HepG2 (cell line): ENCODE measurements at regions not wholly inside any gene's neighbourhood (a gene's known extent, or its start where the extent isn't known, plus 50 kb on each side); places are given as distances from the start of the nearest gene placed in this dataset.

Experiments
- ARNT2 ChIP-seq: sonication (generic); formaldehyde crosslinking; IDR thresholded peaks from 2 replicates; pipeline ENCODE4 v1.8.0; 2022; ENCODE audit warnings: mild to moderate bottlenecking, low read depth, missing genetic modification reagents, moderate library complexity
- GABPB1 ChIP-seq: IDR thresholded peaks from 2 replicates; pipeline ENCODE4 v1.6.1; 2016; ENCODE audit warnings: mild to moderate bottlenecking, missing genetic modification reagents, moderate library complexity, missing compliant biosample characterization
- KAT8 ChIP-seq: IDR thresholded peaks from 2 replicates; pipeline ENCODE4 v1.6.1; 2016; ENCODE audit warnings: missing genetic modification reagents, missing compliant biosample characterization
- KDM2A ChIP-seq: sonication (generic); formaldehyde crosslinking; IDR thresholded peaks from 2 replicates; pipeline ENCODE4 v1.4.0; 2020; ENCODE audit warnings: low read depth, missing genetic modification reagents, borderline replicate concordance
- KDM5B ChIP-seq: sonication (generic); formaldehyde crosslinking; IDR thresholded peaks from 2 replicates; pipeline ENCODE4 v1.4.0; 2020; ENCODE audit warnings: missing genetic modification reagents, mild to moderate bottlenecking, borderline replicate concordance
- PHF21A ChIP-seq: sonication (generic); formaldehyde crosslinking; IDR thresholded peaks from 2 replicates; pipeline ENCODE4 v1.5.0; 2020; ENCODE audit warnings: mild to moderate bottlenecking, missing genetic modification reagents
- PHF8 ChIP-seq: sonication (generic); formaldehyde crosslinking; IDR thresholded peaks from 2 replicates; pipeline ENCODE4 v1.5.0; 2020; ENCODE audit warnings: missing genetic modification reagents
- RBM39 ChIP-seq: fragments of 200-400 bp; formaldehyde crosslinking; IDR thresholded peaks from one replicate; pipeline ENCODE4 v1.6.1; 2018; ENCODE audit warnings: antibody characterized with exemption, mild to moderate bottlenecking, low read depth, low read length; ENCODE audit not compliant: poor library complexity, severe bottlenecking
- REPIN1 ChIP-seq: sonication (generic); formaldehyde crosslinking; IDR thresholded peaks from 2 replicates; pipeline ENCODE4 v1.8.0; 2022; ENCODE audit warnings: missing genetic modification reagents, low read depth, mild to moderate bottlenecking, borderline replicate concordance
- SAP130 ChIP-seq: IDR thresholded peaks from 2 replicates; pipeline ENCODE4 v1.6.1; 2016; ENCODE audit warnings: low read depth
- ZNF501 ChIP-seq: sonication (generic); formaldehyde crosslinking; IDR thresholded peaks from 2 replicates; pipeline ENCODE4 v1.5.1; 2020; ENCODE audit warnings: mild to moderate bottlenecking, moderate library complexity, missing genetic modification reagents
- TF ChIP-seq, protein P1 (sequence below): sonication (generic); formaldehyde crosslinking; IDR thresholded peaks from 2 replicates; pipeline ENCODE4 v1.4.0; 2020; ENCODE audit warnings: mild to moderate bottlenecking, missing genetic modification reagents
- TF ChIP-seq, protein P2 (sequence below): sonication (generic); formaldehyde crosslinking; IDR thresholded peaks from 2 replicates; pipeline ENCODE4 v1.5.1; 2020; ENCODE audit warnings: missing genetic modification reagents, mild to moderate bottlenecking, borderline replicate concordance
- TF ChIP-seq, protein P3 (sequence below): sonication (generic); formaldehyde crosslinking; IDR thresholded peaks from 2 replicates; pipeline ENCODE4 v1.5.0; 2020; ENCODE audit warnings: mild to moderate bottlenecking, missing genetic modification reagents, borderline replicate concordance
- TF ChIP-seq, protein P4 (sequence below): sonication (generic); formaldehyde crosslinking; IDR thresholded peaks from 2 replicates; pipeline ENCODE4 v1.5.0; 2020; ENCODE audit warnings: mild to moderate bottlenecking, missing genetic modification reagents, borderline replicate concordance
- TF ChIP-seq, protein P5 (sequence below): sonication (generic); formaldehyde crosslinking; IDR thresholded peaks from 2 replicates; pipeline ENCODE4 v1.8.1; 2023; ENCODE audit warnings: mild to moderate bottlenecking, missing genetic modification reagents, borderline replicate concordance

DNA sequence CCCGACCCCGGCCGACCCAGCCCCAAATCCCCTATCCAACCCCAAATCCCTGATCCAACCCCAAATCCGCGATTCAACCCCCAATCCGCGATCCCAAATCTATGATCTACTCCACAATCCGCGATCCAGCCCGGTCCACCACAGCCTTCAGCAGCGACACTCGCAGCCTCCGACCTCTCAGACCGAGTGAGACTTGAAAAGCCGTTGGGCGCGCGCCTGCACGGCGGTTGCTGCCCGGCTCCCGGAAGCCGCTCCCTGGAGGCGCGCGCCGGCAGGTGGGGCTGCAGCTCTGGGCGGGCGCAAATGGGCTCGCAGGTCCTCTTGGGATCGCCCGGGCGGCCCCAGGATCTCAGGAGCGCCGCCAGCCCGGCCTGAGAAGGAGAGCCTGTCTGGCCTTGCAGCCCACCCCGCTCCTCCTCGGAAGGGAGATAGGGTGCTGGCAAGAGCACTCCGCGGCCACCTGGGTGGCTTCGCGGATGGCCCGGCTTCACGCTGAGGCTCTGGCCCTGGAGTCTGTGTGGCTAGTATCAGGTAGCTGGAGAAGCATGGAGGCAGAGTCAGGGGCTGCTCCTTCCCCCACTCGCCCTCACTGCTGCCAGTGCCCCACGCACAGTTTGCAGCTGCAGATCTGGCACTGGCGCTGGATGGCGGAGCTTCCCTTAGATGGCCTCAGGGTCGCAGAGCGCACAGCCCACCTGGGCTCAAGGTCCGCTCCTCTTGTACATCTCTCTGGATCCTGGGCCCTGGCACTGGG is 533.4 kb upstream of the DEFB115 start (continued):
- TF ChIP-seq KDM2A (CRISPR knock-in tag) (peak; percentile 73), GABPB1 (peak; percentile 90), RBM39 (peak; percentile 65), ZNF501 (peak; percentile 51; the same call in 1 of the 2 replicates), PHF8 (CRISPR knock-in tag) (peak; percentile 44; the same call in 1 of the 2 replicates), KDM5B (CRISPR knock-in tag) (peak; percentile 60; the same call in 1 of the 2 replicates), KAT8 (CRISPR knock-in tag) (peak; percentile 39; the same call in 1 of the 2 replicates), PHF21A (peak; percentile 58; the same call in 1 of the 2 replicates), SAP130 (CRISPR knock-in tag) (peak; percentile 46), ARNT2 (CRISPR knock-in tag) (0 out of 2 replicates have a peak, but pooled peaks have one; percentile 13), REPIN1 (CRISPR knock-in tag) (0 out of 2 replicates have a peak, but pooled peaks have one; percentile 41)
- TF ChIP-seq, protein P1, sequence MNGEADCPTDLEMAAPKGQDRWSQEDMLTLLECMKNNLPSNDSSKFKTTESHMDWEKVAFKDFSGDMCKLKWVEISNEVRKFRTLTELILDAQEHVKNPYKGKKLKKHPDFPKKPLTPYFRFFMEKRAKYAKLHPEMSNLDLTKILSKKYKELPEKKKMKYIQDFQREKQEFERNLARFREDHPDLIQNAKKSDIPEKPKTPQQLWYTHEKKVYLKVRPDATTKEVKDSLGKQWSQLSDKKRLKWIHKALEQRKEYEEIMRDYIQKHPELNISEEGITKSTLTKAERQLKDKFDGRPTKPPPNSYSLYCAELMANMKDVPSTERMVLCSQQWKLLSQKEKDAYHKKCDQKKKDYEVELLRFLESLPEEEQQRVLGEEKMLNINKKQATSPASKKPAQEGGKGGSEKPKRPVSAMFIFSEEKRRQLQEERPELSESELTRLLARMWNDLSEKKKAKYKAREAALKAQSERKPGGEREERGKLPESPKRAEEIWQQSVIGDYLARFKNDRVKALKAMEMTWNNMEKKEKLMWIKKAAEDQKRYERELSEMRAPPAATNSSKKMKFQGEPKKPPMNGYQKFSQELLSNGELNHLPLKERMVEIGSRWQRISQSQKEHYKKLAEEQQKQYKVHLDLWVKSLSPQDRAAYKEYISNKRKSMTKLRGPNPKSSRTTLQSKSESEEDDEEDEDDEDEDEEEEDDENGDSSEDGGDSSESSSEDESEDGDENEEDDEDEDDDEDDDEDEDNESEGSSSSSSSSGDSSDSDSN (CRISPR knock-in tag), result peak; percentile 65; the same call in 1 of the 2 replicates
- TF ChIP-seq, protein P2, sequence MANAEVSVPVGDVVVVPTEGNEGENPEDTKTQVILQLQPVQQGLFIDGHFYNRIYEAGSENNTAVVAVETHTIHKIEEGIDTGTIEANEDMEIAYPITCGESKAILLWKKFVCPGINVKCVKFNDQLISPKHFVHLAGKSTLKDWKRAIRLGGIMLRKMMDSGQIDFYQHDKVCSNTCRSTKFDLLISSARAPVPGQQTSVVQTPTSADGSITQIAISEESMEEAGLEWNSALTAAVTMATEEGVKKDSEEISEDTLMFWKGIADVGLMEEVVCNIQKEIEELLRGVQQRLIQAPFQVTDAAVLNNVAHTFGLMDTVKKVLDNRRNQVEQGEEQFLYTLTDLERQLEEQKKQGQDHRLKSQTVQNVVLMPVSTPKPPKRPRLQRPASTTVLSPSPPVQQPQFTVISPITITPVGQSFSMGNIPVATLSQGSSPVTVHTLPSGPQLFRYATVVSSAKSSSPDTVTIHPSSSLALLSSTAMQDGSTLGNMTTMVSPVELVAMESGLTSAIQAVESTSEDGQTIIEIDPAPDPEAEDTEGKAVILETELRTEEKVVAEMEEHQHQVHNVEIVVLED, result peak; percentile 44; the same call in 1 of the 2 replicates
- TF ChIP-seq, protein P3, sequence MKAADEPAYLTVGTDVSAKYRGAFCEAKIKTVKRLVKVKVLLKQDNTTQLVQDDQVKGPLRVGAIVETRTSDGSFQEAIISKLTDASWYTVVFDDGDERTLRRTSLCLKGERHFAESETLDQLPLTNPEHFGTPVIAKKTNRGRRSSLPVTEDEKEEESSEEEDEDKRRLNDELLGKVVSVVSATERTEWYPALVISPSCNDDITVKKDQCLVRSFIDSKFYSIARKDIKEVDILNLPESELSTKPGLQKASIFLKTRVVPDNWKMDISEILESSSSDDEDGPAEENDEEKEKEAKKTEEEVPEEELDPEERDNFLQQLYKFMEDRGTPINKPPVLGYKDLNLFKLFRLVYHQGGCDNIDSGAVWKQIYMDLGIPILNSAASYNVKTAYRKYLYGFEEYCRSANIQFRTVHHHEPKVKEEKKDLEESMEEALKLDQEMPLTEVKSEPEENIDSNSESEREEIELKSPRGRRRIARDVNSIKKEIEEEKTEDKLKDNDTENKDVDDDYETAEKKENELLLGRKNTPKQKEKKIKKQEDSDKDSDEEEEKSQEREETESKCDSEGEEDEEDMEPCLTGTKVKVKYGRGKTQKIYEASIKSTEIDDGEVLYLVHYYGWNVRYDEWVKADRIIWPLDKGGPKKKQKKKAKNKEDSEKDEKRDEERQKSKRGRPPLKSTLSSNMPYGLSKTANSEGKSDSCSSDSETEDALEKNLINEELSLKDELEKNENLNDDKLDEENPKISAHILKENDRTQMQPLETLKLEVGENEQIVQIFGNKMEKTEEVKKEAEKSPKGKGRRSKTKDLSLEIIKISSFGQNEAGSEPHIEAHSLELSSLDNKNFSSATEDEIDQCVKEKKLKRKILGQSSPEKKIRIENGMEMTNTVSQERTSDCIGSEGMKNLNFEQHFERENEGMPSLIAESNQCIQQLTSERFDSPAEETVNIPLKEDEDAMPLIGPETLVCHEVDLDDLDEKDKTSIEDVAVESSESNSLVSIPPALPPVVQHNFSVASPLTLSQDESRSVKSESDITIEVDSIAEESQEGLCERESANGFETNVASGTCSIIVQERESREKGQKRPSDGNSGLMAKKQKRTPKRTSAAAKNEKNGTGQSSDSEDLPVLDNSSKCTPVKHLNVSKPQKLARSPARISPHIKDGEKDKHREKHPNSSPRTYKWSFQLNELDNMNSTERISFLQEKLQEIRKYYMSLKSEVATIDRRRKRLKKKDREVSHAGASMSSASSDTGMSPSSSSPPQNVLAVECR (CRISPR knock-in tag), result peak; percentile 31; the same call in 1 of the 2 replicates
- TF ChIP-seq, protein P4, sequence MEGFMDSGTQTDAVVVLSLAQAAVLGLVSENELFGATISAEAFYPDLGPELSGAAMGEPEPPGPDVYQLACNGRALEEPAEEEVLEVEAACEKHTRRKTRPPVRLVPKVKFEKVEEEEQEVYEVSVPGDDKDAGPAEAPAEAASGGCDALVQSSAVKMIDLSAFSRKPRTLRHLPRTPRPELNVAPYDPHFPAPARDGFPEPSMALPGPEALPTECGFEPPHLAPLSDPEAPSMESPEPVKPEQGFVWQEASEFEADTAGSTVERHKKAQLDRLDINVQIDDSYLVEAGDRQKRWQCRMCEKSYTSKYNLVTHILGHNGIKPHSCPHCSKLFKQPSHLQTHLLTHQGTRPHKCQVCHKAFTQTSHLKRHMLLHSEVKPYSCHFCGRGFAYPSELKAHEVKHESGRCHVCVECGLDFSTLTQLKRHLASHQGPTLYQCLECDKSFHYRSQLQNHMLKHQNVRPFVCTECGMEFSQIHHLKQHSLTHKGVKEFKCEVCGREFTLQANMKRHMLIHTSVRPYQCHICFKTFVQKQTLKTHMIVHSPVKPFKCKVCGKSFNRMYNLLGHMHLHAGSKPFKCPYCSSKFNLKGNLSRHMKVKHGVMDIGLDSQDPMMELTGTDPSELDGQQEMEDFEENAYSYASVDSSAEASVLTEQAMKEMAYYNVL (CRISPR knock-in tag), result 0 out of 2 replicates have a peak, but pooled peaks have one; percentile 22
- TF ChIP-seq, protein P5, sequence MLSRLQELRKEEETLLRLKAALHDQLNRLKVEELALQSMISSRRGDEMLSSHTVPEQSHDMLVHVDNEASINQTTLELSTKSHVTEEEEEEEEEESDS (CRISPR knock-in tag), result peak; percentile 47; the same call in 1 of the 2 replicates
